Upper lobe of right lung (tissue), 1 donor: ENCODE measurements at regions not wholly inside any gene's neighbourhood (a gene's known extent, or its start where the extent isn't known, plus 50 kb on each side); places are given as distances from the start of the nearest gene placed in this dataset.

Source experiments
- ATAC-seq: fragments of 200-7000 bp; cut with Tn5 transposase; one replicate; pipeline ENCODE4 v1.9.1; 2020; ENCODE audit warnings: mild to moderate bottlenecking, moderate library complexity
- DNase-seq: peaks from one replicate; pipeline ENCODE4 v3.0.0-alpha.2; 2020
- H3K27ac ChIP-seq: fragments of 200-600 bp; one replicate; pipeline ENCODE4 v1.8.0; 2022
- H3K27me3 ChIP-seq: fragments of 200-600 bp; one replicate; pipeline ENCODE4 v1.8.0; 2022; ENCODE audit warnings: mild to moderate bottlenecking
- H3K36me3 ChIP-seq: fragments of 200-600 bp; one replicate; pipeline ENCODE4 v1.8.0; 2022
- H3K4me1 ChIP-seq: fragments of 200-600 bp; one replicate; pipeline ENCODE4 v1.8.0; 2022
- H3K4me3 ChIP-seq: fragments of 200-600 bp; one replicate; pipeline ENCODE4 v1.8.0; 2022; ENCODE audit warnings: mild to moderate bottlenecking
- H3K9me3 ChIP-seq: fragments of 200-600 bp; one replicate; pipeline ENCODE4 v1.8.0; 2022
- CTCF ChIP-seq: fragments of 200-600 bp; IDR thresholded peaks from one replicate; pipeline ENCODE4 v1.8.0; 2022; ENCODE audit warnings: antibody characterized with exemption
- intact Hi-C: fragments of 100-400 bp; cut with DNase I; formaldehyde crosslinking; loops from one replicate; pipeline ENCODE4 v1.11.0; 2022
- donor health status: DM: no; HTN: yes; CAD: no; lungs with severe emphysema.

- Histone ChIP-seq H3K27ac (no peak overlapping the region), H3K9me3 (no peaks in the 10 kb centered on the region), H3K36me3 (no peaks in the 10 kb centered on the region), H3K4me1 (no peaks in the 10 kb centered on the region), H3K4me3 (no peak overlapping the region), H3K27me3 (no peaks in the 10 kb centered on the region)
- DNase-seq, result no peak
- ATAC-seq, result no peak
- TF ChIP-seq CTCF, result no peak
- intact Hi-C loops, result no loop called here
Measured at GRCh38 chr5:6873359-6873758, 160.1 kb downstream of the TENT4A start.

GRCh38 chr5:6875376-6875775 lies 162.1 kb downstream of the TENT4A start:
- DNase-seq (no peak), ATAC-seq (no peak)
- no peak for TF ChIP-seq CTCF
- Histone ChIP-seq H3K27ac (no peak overlapping the region), H3K4me1 (no peaks in the 10 kb centered on the region), H3K4me3 (no peak overlapping the region), H3K9me3 (no peaks in the 10 kb centered on the region), H3K36me3 (no peaks in the 10 kb centered on the region), H3K27me3 (no peaks in the 10 kb centered on the region)
- intact Hi-C loops, result no loop called here

- H3K36me3 ChIP-seq, result no peaks in the 10 kb centered on the region
- ATAC-seq (no peak), DNase-seq (no peak)
- H3K27me3 ChIP-seq, result no peaks in the 10 kb centered on the region
- TF ChIP-seq CTCF, result no peak
- intact Hi-C loops, result no loop called here
- H3K27ac ChIP-seq, result no peak overlapping the region
- no peak overlapping the region for H3K4me3 ChIP-seq
- H3K4me1 ChIP-seq, result no peaks in the 10 kb centered on the region
- no peaks in the 10 kb centered on the region for H3K9me3 ChIP-seq
Measured at GRCh38 chr5:6877986-6878828, 165.0 kb downstream of the TENT4A start.

GRCh38 chr5:6885581-6885980 lies 172.3 kb downstream of the TENT4A start:
- no peaks in the 10 kb centered on the region for H3K4me1 ChIP-seq
- H3K27ac ChIP-seq, result no peak overlapping the region
- intact Hi-C loops, result no loop called here
- DNase-seq (no peak), ATAC-seq (no peak)
- TF ChIP-seq CTCF, result no peak
- H3K9me3 ChIP-seq, result peaks cover 13% of the 10 kb centered on the region
- H3K4me3 ChIP-seq, result no peak overlapping the region
- no peaks in the 10 kb centered on the region for H3K27me3 ChIP-seq
- no peaks in the 10 kb centered on the region for H3K36me3 ChIP-seq

- no peak overlapping the region for H3K4me3 ChIP-seq
- no peaks in the 10 kb centered on the region for H3K36me3 ChIP-seq
- no peaks in the 10 kb centered on the region for H3K27me3 ChIP-seq
- no peak for DNase-seq
- no peaks in the 10 kb centered on the region for H3K4me1 ChIP-seq
- intact Hi-C loops, result no loop called here
- TF ChIP-seq CTCF, result no peak
- no peak overlapping the region for H3K27ac ChIP-seq
- peaks cover 13% of the 10 kb centered on the region for H3K9me3 ChIP-seq
- no peak for ATAC-seq
Measured at GRCh38 chr5:6886866-6887265, 173.6 kb downstream of the TENT4A start.
